ENCODE measurements at regions not wholly inside any gene's neighbourhood (a gene's known extent, or its start where the extent isn't known, plus 50 kb on each side); places are given as distances from the start of the nearest gene placed in this dataset.

DNA sequence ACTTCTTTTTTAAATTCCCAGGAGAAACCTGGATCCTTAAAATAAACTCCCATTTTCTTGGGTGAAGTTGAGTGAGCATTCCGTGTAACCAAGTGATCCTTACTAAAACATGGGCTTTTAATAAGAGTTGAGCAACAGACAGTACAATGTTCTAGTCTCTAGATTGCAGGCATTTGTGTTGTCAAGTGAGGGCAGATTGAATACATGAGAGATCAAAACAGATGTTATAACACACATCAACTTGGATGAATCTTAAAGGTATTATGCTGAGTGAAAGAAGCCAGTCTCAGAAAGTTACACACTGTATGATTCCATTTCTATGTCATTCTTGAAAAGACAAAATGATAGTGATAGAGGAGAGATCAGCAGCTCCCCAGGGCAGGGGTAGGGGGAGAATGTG is 213.9 kb upstream of the CCDC196 start:
- TF ChIP-seq MXI1 (IDR thresholded peaks at IDR 0.05; ENCODE audit: low read depth, low read length) (no peak), TEAD4 (IDR thresholded peaks at IDR 0.05; ENCODE audit: borderline replicate concordance, insufficient read depth) (no peak), SIN3A (IDR thresholded peaks at IDR 0.05; ENCODE audit: borderline replicate concordance, low read depth, low read length) (no peak), NFIC (IDR thresholded peaks at IDR 0.05; ENCODE audit: borderline replicate concordance) (no peak), POLR2AphosphoS5 (IDR thresholded peaks at IDR 0.05; ENCODE audit: low read depth, low read length) (no peak), RFX5 (IDR thresholded peaks at IDR 0.05; ENCODE audit: low read length) (no peak), TCF12 (IDR thresholded peaks at IDR 0.05) (no peak)
- TF ChIP-seq, protein P1, sequence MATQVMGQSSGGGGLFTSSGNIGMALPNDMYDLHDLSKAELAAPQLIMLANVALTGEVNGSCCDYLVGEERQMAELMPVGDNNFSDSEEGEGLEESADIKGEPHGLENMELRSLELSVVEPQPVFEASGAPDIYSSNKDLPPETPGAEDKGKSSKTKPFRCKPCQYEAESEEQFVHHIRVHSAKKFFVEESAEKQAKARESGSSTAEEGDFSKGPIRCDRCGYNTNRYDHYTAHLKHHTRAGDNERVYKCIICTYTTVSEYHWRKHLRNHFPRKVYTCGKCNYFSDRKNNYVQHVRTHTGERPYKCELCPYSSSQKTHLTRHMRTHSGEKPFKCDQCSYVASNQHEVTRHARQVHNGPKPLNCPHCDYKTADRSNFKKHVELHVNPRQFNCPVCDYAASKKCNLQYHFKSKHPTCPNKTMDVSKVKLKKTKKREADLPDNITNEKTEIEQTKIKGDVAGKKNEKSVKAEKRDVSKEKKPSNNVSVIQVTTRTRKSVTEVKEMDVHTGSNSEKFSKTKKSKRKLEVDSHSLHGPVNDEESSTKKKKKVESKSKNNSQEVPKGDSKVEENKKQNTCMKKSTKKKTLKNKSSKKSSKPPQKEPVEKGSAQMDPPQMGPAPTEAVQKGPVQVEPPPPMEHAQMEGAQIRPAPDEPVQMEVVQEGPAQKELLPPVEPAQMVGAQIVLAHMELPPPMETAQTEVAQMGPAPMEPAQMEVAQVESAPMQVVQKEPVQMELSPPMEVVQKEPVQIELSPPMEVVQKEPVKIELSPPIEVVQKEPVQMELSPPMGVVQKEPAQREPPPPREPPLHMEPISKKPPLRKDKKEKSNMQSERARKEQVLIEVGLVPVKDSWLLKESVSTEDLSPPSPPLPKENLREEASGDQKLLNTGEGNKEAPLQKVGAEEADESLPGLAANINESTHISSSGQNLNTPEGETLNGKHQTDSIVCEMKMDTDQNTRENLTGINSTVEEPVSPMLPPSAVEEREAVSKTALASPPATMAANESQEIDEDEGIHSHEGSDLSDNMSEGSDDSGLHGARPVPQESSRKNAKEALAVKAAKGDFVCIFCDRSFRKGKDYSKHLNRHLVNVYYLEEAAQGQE (IDR thresholded peaks at IDR 0.05; ENCODE audit: low read depth, low read length) = no peak
- TF ChIP-seq, protein P2, sequence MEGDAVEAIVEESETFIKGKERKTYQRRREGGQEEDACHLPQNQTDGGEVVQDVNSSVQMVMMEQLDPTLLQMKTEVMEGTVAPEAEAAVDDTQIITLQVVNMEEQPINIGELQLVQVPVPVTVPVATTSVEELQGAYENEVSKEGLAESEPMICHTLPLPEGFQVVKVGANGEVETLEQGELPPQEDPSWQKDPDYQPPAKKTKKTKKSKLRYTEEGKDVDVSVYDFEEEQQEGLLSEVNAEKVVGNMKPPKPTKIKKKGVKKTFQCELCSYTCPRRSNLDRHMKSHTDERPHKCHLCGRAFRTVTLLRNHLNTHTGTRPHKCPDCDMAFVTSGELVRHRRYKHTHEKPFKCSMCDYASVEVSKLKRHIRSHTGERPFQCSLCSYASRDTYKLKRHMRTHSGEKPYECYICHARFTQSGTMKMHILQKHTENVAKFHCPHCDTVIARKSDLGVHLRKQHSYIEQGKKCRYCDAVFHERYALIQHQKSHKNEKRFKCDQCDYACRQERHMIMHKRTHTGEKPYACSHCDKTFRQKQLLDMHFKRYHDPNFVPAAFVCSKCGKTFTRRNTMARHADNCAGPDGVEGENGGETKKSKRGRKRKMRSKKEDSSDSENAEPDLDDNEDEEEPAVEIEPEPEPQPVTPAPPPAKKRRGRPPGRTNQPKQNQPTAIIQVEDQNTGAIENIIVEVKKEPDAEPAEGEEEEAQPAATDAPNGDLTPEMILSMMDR (IDR thresholded peaks at IDR 0.05) = no peak
- TF ChIP-seq, protein P3, sequence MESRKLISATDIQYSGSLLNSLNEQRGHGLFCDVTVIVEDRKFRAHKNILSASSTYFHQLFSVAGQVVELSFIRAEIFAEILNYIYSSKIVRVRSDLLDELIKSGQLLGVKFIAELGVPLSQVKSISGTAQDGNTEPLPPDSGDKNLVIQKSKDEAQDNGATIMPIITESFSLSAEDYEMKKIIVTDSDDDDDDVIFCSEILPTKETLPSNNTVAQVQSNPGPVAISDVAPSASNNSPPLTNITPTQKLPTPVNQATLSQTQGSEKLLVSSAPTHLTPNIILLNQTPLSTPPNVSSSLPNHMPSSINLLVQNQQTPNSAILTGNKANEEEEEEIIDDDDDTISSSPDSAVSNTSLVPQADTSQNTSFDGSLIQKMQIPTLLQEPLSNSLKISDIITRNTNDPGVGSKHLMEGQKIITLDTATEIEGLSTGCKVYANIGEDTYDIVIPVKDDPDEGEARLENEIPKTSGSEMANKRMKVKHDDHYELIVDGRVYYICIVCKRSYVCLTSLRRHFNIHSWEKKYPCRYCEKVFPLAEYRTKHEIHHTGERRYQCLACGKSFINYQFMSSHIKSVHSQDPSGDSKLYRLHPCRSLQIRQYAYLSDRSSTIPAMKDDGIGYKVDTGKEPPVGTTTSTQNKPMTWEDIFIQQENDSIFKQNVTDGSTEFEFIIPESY (IDR thresholded peaks at IDR 0.05; ENCODE audit: borderline replicate concordance, low read depth) = no peak

Measured in SK-N-SH (cell line).